VCaP (cell line): ENCODE measurements at regions not wholly inside any gene's neighbourhood (a gene's known extent, or its start where the extent isn't known, plus 50 kb on each side); places are given as distances from the start of the nearest gene placed in this dataset.

Experiments
- H3K27ac ChIP-seq: fragments of 450-650 bp; 2 replicates; pipeline ENCODE4 v1.5.1; 2017
- CTCF ChIP-seq: fragments of 450-650 bp; conservative IDR thresholded peaks from 2 replicates; pipeline ENCODE4 v1.5.1; 2017; ENCODE audit warnings: mild to moderate bottlenecking, moderate library complexity

DNA sequence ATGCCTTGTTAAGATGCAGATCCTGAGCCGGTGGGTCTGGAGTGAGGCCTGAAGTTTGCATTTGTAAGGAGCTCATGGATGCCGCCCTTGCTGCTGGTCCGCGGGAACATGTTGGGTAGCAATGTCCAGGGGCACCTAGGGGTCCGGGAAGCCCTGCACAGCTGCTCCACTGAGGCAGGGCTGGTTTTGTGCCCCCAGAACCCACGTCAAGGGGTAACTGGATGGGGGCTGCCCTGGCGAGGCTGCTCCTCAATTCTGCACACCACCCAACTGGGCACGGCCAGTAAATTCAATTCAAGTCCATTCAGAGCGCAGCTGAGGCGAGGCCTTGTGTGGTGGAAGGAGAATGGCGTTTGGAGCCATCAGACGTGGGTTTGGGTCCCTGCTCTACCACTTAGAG, 246.3 kb upstream of the PITRM1 start:
- no peak for TF ChIP-seq CTCF
- H3K27ac ChIP-seq, result no peak overlapping the region

DNA sequence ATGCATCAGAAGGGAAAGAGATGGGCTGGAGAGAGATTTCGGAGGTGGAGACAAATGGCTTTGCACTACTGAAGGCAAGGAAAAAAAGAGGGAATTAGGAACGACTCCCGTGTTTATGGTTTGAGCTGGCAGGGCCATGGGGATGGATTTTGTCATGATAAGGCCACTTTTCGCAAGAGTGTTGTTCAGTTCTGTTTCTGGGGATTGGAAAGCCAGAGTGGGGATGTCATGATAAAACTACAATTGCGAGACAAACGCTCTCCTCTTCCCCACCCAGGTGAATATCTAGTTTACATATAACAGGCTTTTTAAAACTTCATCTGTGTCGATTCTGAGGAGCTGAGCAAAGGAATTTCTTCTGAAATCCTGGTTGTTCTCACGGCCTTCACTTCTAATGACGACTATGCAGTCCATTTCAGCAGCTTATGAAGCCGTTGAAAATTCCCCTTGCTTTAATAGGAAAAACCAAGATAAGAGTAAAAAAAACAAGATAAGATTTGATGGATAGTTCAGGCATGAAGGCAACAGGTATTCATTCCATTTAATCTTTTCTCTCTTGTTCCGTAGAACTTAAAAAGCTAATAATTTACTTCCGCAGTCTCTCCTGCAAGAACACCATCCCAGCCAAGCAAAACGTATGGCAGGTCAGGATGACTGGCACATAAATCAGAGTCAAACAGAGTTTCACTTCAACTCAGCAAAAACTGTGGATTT, 245.6 kb upstream of the PITRM1 start:
- TF ChIP-seq CTCF, result no peak
- no peak overlapping the region for H3K27ac ChIP-seq

- TF ChIP-seq CTCF, result no peak
Measured at GRCh38 chr10:3417096-3417495, 244.5 kb upstream of the PITRM1 start.

DNA sequence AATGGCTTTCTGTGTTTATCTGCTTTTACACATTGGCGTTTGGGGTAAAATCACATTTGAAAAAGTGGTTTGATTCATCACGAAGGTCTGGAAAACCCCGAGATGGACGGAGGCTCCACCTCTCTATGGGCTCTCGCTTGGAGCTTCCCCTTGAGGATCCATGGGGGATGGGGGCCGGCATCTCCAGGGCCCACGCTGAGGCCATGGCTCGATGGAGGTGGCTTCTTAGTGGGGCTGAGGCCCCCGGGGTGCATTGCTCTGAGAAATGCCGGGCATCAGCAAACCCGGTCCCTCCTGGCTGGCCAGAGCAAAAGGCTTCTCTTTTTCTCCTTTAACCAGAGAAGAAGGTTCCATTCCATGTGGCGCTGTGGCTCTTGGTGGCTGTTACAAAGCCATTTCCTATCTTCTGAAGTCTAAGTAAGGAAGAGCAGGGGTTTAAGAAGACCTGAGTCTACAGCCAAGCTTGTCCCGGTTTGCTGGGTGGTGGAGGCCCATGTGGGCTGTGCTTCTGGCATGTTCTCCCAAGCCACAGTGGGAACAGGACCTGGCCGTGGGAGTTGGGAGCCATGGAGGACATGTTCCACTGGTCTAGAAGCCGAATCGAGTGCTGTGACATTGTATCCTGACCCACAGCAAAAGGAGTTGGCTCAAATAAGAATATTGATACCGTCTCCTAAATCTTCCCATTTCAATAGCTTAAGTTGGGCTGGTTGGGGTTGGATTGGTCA, 243.5 kb upstream of the PITRM1 start:
- no peak overlapping the region for H3K27ac ChIP-seq
- TF ChIP-seq CTCF, result no peak

More at GRCh38 chr10:3417096-3417495, 244.5 kb upstream of the PITRM1 start:
- no peak overlapping the region for H3K27ac ChIP-seq

DNA sequence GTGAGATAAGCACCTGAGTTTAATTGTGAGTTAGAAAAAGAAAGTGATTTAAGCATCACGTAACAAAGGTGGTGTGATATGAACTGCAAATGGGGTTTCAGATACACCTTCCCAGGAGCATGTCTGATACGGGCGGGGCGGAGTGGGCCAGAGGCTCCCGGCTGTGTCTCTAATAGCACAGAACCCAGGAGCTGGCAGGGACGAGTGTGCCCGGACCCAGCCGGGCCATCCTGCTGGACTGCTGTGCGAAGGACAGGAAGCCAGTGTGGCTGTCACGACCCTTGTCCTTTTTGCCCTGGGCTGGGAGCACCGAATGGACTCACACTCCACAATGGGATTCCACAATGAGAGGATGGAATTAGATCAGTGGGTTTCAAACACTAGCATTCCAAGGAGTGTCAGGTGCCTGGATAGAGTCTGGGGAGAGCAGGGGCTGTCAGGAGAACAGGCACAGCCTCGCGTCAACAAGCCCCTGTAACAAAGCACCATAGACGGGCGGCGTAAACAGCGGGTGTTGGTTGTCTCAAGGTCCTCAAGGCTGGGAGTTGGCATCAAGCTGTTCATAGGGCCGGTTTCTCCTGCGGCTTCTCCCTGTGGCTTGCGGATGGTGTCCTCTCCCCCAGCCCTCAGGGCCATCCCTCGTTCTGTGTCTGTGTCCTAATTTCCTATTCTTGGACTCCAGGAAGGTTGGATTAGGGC, 242.6 kb upstream of the PITRM1 start:
- TF ChIP-seq CTCF, result no peak
- H3K27ac ChIP-seq, result no peak overlapping the region

DNA sequence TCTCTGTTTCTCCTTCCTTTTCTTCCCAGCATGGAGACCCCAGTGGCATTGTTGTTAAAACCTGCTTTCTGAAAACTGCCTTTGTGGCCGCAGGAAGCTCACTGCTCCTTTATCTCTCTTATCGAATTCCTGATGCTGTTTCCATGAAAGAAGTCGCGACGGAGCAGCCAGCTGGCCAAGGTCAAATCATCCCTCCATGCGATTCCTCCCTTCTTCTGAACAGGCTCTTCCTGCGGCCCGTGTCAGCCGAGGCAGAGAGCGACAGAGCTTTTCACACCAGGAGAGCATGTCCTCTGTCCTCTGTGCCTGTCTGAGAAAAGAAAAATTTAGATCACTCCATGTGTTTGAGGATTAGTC, 242.1 kb upstream of the PITRM1 start:
- H3K27ac ChIP-seq, result no peak overlapping the region
- TF ChIP-seq CTCF, result no peak

GRCh38 chr10:3413937-3414666, 241.5 kb upstream of the PITRM1 start:
- no peak for TF ChIP-seq CTCF
- H3K27ac ChIP-seq, result no peak overlapping the region
